HEK293 (cell line): ENCODE measurements at regions not wholly inside any gene's neighbourhood (a gene's known extent, or its start where the extent isn't known, plus 50 kb on each side); places are given as distances from the start of the nearest gene placed in this dataset.
"Not testable (repeated sequence)": the region's sequence is repeated elsewhere in the genome, so short reads cannot be mapped to it uniquely, and the experiment has no call there.

Source experiments
- CTCF ChIA-PET: fragments of 350-600 bp; formaldehyde crosslinking; extraction: SDS; loops from one replicate; lab custom pipeline; 2021; ENCODE audit warnings: antibody characterized with exemption; lab: Yijun Ruan, JAX
- POLR2A ChIA-PET: fragments of 300-600 bp; formaldehyde crosslinking; extraction: SDS; loops from one replicate; lab custom pipeline; 2020; ENCODE audit warnings: antibody characterized with exemption, inconsistent platforms; lab: Yijun Ruan, JAX
- H3K27ac ChIP-seq: fragments of 200-500 bp; sonication (Bioruptor generic); 2 replicates; pipeline ENCODE4 v1.5.1; 2014; ENCODE audit warnings: low read depth, low read length, control low read depth, inconsistent platforms; ENCODE audit errors: extremely low read depth
- H3K36me3 ChIP-seq, 2 experiments: fragments of 200-500 bp in 1 of 2; sonication (Bioruptor generic) in 1 of 2; 1 replicate in 1 of 2; 2 replicates in 1 of 2; pipeline ENCODE4 v1.5.1; 2014 to 2017; ENCODE audit warnings: inconsistent platforms in 2 of 2, low read length in 2 of 2; ENCODE audit not compliant: control insufficient read depth in 2 of 2, insufficient read depth in 1 of 2
- H3K4me1 ChIP-seq: fragments of 200-500 bp; sonication (Bioruptor generic); 2 replicates; pipeline ENCODE4 v1.5.1; 2014; ENCODE audit warnings: mild to moderate bottlenecking, low read length, inconsistent platforms; ENCODE audit not compliant: control insufficient read depth, insufficient read depth
- H3K4me3 ChIP-seq: 2 replicates; pipeline ENCODE4 v1.5.1; 2011; ENCODE audit warnings: low read depth, mild to moderate bottlenecking, control low read depth, low read length, moderate library complexity
- H3K9me3 ChIP-seq: fragments of 200-500 bp; sonication (Bioruptor generic); 2 replicates; pipeline ENCODE4 v1.5.1; 2014; ENCODE audit warnings: low read depth, low read length, inconsistent platforms; ENCODE audit not compliant: control insufficient read depth, insufficient read depth
- GLIS2 ChIP-seq: fragments of 450-650 bp; formaldehyde crosslinking; IDR thresholded peaks from 2 replicates; pipeline ENCODE4 v1.5.1; 2016; ENCODE audit warnings: missing biosample characterization, missing genetic modification characterization
- PATZ1 ChIP-seq: fragments of 450-650 bp; formaldehyde crosslinking; IDR thresholded peaks from 2 replicates; pipeline ENCODE4 v1.5.1; 2016; ENCODE audit warnings: missing biosample characterization, missing genetic modification characterization
- SCRT1 ChIP-seq: fragments of 450-650 bp; formaldehyde crosslinking; IDR thresholded peaks from 2 replicates; pipeline ENCODE4 v1.5.1; 2016; ENCODE audit warnings: missing biosample characterization, missing genetic modification characterization, borderline replicate concordance
- ZBTB11 ChIP-seq: fragments of 450-650 bp; formaldehyde crosslinking; conservative IDR thresholded peaks from 2 replicates; pipeline ENCODE4 v1.5.1; 2016; ENCODE audit warnings: low read depth, missing biosample characterization, missing genetic modification characterization
- ZFHX2 ChIP-seq: fragments of 450-650 bp; formaldehyde crosslinking; conservative IDR thresholded peaks from 2 replicates; pipeline ENCODE4 v1.5.1; 2016; ENCODE audit warnings: missing biosample characterization, missing genetic modification characterization
- ZNF214 ChIP-seq: fragments of 450-650 bp; formaldehyde crosslinking; IDR thresholded peaks from 2 replicates; pipeline ENCODE4 v1.5.1; 2017; ENCODE audit warnings: missing biosample characterization, mild to moderate bottlenecking, missing genetic modification characterization, borderline replicate concordance
- ZNF248 ChIP-seq: fragments of 450-650 bp; formaldehyde crosslinking; IDR thresholded peaks from 2 replicates; pipeline ENCODE4 v1.5.1; 2017; ENCODE audit warnings: missing biosample characterization, missing genetic modification characterization
- ZNF292 ChIP-seq: fragments of 450-650 bp; formaldehyde crosslinking; IDR thresholded peaks from 2 replicates; pipeline ENCODE4 v1.5.1; 2016; ENCODE audit warnings: low read depth, missing biosample characterization, missing genetic modification characterization, borderline replicate concordance
- ZNF354C ChIP-seq: fragments of 450-650 bp; formaldehyde crosslinking; IDR thresholded peaks from 2 replicates; pipeline ENCODE4 v1.5.1; 2016; ENCODE audit warnings: missing biosample characterization, missing genetic modification characterization, low read depth, borderline replicate concordance
- ZNF394 ChIP-seq: fragments of 450-650 bp; formaldehyde crosslinking; IDR thresholded peaks from 2 replicates; pipeline ENCODE4 v1.5.1; 2016; ENCODE audit warnings: missing biosample characterization, missing genetic modification characterization, mild to moderate bottlenecking, moderate library complexity, borderline replicate concordance
- ZNF510 ChIP-seq: fragments of 450-650 bp; formaldehyde crosslinking; IDR thresholded peaks from 2 replicates; pipeline ENCODE4 v1.5.1; 2018; ENCODE audit warnings: mild to moderate bottlenecking, missing genetic modification characterization, missing biosample characterization; ENCODE audit not compliant: insufficient replicate concordance
- ZNF555 ChIP-seq: fragments of 450-650 bp; formaldehyde crosslinking; conservative IDR thresholded peaks from 2 replicates; pipeline ENCODE4 v1.5.1; 2017; ENCODE audit warnings: missing biosample characterization, mild to moderate bottlenecking, missing genetic modification characterization, inconsistent platforms
- ZNF768 ChIP-seq: fragments of 450-650 bp; formaldehyde crosslinking; IDR thresholded peaks from 2 replicates; pipeline ENCODE4 v1.5.1; 2018; ENCODE audit warnings: missing biosample characterization, mild to moderate bottlenecking, missing genetic modification characterization
- ZNF837 ChIP-seq: fragments of 450-650 bp; formaldehyde crosslinking; IDR thresholded peaks from 2 replicates; pipeline ENCODE4 v1.5.1; 2016; ENCODE audit warnings: missing biosample characterization, missing genetic modification characterization
- ZSCAN5A ChIP-seq: fragments of 450-650 bp; formaldehyde crosslinking; IDR thresholded peaks from 2 replicates; pipeline ENCODE4 v1.5.1; 2016; ENCODE audit warnings: missing biosample characterization, missing genetic modification characterization

- no peak overlapping the region for H3K4me3 ChIP-seq
- peaks cover 2% of the 10 kb centered on the region; the same call in 1 of the 2 replicates for H3K9me3 ChIP-seq
- H3K36me3 ChIP-seq: no peaks in the 10 kb centered on the region
- no peak overlapping the region for H3K27ac ChIP-seq
- TF ChIP-seq ZNF248: no peak
- TF ChIP-seq ZNF768 (tag by site-specific recombination): no peak
- no peak for TF ChIP-seq ZNF354C (tag by site-specific recombination)
- TF ChIP-seq ZNF510 (tag by site-specific recombination): no peak
- no peak for TF ChIP-seq ZFHX2 (tag by site-specific recombination)
- TF ChIP-seq ZNF555 (tag by site-specific recombination): no peak
- no peak for TF ChIP-seq ZNF837 (tag by site-specific recombination)
- no peak for TF ChIP-seq GLIS2
- TF ChIP-seq PATZ1: no peak
- no peak for TF ChIP-seq ZSCAN5A (tag by site-specific recombination)
- TF ChIP-seq SCRT1 (tag by site-specific recombination): no peak
- TF ChIP-seq ZNF394 (tag by site-specific recombination): no peak
- no peak for TF ChIP-seq ZNF292
- no peak for TF ChIP-seq ZNF214 (tag by site-specific recombination)
- TF ChIP-seq ZBTB11: no peak
- ChIA-PET POLR2A (no interaction called here), CTCF (no interaction called here)
- H3K4me1 ChIP-seq: no peaks in the 10 kb centered on the region
Measured at GRCh38 chr21:18744840-18745239, 341.3 kb upstream of the TMPRSS15 start.

- H3K4me3 ChIP-seq, H3K36me3 ChIP-seq, CTCF ChIA-PET, H3K9me3 ChIP-seq, H3K4me1 ChIP-seq, POLR2A ChIA-PET, H3K27ac ChIP-seq: not testable (repeated sequence)
Measured at GRCh38 chr21:18752894-18753293, 349.3 kb upstream of the TMPRSS15 start.

GRCh38 chr21:18756272-18756671, 352.7 kb upstream of the TMPRSS15 start:
- H3K27ac ChIP-seq, H3K4me1 ChIP-seq, H3K36me3 ChIP-seq, H3K9me3 ChIP-seq, POLR2A ChIA-PET, H3K4me3 ChIP-seq, CTCF ChIA-PET: not testable (repeated sequence)
